Sciatic nerve (tissue), 2 donors: ENCODE measurements at regions not wholly inside any gene's neighbourhood (a gene's known extent, or its start where the extent isn't known, plus 50 kb on each side); places are given as distances from the start of the nearest gene placed in this dataset.

Experiments used
- ATAC-seq: fragments of 200-7000 bp; cut with Tn5 transposase; one replicate; pipeline ENCODE4 v1.9.1; 2020; ENCODE audit warnings: mild to moderate bottlenecking, moderate library complexity
- DNase-seq: peaks from one replicate; pipeline ENCODE4 v3.0.0-alpha.2; 2020; ENCODE audit warnings: low spot score
- intact Hi-C: fragments of 100-400 bp; cut with DNase I; formaldehyde crosslinking; loops from one replicate; pipeline ENCODE4 v1.14.2; 2022
- donor health status: DM: no; HTN: no; CAD: no.
- donor health status: DM: no; HTN: no; CAD: no.

- DNase-seq: no peak
- intact Hi-C loops: no loop called here
- no peak for ATAC-seq
Observed at GRCh38 chr13:28550721-28551497, 56.0 kb upstream of the FLT1 start.

- no peak for DNase-seq
- ATAC-seq: no peak
- intact Hi-C loops: no loop called here
Observed at GRCh38 chr13:28550091-28550490, 55.2 kb upstream of the FLT1 start.

DNA sequence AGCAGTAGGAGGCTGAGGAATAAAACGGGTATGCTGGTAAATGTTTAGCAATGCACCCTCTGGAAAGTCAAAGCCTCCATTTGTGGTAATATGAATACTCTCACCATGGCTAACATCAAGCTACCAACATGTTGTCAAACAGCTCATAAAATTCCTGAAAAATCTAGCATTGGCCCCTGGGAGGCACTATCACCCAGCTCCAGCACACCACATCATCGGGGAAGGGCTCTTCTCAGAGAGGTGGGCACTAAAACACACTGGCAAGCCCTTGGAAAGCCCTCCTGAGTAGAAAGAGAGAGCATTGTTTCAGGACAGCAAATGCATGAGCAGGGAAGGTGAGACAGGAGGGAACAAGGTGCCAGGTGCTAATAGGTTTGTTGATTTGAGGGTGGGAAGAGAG, 53.9 kb upstream of the FLT1 start:
- intact Hi-C loops: no loop called here
- DNase-seq (no peak), ATAC-seq (no peak)

DNA sequence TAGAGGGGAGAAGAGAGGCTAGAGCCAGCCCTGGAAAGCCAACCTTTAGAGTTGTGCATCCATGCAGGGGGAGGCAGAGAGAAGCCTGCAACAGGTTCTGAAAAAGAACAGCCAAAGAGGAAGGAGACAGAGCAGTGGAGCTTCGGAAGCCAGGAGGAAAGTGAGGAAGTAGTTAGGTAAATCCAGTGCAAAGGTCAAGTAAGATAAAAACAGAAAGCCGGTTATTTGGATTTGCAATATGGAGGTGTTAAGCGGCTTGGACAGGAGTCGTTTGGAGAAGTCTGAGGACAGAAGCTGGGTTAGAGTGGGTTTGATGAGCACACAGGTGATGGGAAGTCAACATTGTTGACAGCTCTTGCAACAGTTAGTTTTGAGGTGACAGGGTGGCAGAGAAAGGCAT, 53.5 kb upstream of the FLT1 start:
- ATAC-seq: no peak
- DNase-seq: no peak
- intact Hi-C loops: no loop called here

GRCh38 chr13:28545583-28546333, 50.8 kb upstream of the FLT1 start:
- ATAC-seq (no peak), DNase-seq (no peak)
- intact Hi-C loops: no loop called here
